ENCODE measurements at regions not wholly inside any gene's neighbourhood (a gene's known extent, or its start where the extent isn't known, plus 50 kb on each side); places are given as distances from the start of the nearest gene placed in this dataset.

- TF ChIP-seq, protein P1, sequence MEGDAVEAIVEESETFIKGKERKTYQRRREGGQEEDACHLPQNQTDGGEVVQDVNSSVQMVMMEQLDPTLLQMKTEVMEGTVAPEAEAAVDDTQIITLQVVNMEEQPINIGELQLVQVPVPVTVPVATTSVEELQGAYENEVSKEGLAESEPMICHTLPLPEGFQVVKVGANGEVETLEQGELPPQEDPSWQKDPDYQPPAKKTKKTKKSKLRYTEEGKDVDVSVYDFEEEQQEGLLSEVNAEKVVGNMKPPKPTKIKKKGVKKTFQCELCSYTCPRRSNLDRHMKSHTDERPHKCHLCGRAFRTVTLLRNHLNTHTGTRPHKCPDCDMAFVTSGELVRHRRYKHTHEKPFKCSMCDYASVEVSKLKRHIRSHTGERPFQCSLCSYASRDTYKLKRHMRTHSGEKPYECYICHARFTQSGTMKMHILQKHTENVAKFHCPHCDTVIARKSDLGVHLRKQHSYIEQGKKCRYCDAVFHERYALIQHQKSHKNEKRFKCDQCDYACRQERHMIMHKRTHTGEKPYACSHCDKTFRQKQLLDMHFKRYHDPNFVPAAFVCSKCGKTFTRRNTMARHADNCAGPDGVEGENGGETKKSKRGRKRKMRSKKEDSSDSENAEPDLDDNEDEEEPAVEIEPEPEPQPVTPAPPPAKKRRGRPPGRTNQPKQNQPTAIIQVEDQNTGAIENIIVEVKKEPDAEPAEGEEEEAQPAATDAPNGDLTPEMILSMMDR (IDR thresholded peaks at IDR 0.05): no peak
- TF ChIP-seq POLR2AphosphoS5 (IDR thresholded peaks at IDR 0.05): no peak
These were observed 661.2 kb downstream of the TBC1D4 start for GRCh38 chr13:74820809-74821208.

All from breast epithelium (tissue), 3 donors.